ENCODE measurements at regions not wholly inside any gene's neighbourhood (a gene's known extent, or its start where the extent isn't known, plus 50 kb on each side); places are given as distances from the start of the nearest gene placed in this dataset.

DNA sequence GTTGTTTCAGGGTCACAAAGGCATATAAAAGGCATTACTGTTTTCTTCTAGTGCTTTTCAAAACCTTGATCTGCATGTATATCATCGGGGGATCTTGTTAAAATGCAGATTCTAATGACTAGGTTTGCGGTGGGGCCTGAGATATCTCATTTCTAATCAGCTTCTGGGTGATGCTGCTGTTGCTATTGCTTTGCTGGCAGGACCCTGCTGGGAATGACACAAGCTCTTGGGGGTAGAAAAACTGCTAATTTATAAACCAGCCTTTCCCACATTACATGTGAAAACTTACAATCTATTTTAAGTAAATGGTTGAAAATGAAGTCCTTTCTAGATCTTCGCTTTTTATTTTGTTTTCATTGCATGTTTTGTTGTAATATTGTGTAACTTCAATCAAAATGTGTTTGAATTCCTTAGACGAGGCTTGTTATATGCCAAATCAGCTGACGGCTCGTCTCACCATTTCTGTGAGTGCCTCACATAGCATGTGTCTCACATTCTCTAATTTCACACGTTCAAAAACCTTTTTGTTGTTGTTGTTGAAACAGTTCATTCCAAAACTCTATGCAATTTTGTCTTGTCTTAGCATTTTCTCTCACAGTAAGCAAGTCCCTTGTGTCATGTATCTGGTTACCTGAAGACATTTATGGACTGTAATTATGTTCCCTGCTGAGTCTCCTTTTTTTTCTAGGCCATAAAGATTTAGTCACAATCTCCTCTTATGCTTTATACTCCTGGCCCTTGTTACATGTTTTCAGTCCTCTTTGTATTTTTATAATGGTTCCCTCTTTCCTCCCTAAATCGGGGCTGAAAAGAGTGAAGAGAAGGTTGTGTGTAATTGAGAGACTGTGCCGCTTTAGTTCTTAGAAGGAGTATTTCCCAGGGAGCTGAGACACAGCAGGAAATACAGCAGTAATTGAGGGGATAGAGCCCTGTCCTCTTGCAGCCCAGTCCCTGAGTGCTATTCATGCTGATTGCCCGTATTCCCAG lies 521.0 kb upstream of the SEMA6A start:
- TF ChIP-seq, protein P1, sequence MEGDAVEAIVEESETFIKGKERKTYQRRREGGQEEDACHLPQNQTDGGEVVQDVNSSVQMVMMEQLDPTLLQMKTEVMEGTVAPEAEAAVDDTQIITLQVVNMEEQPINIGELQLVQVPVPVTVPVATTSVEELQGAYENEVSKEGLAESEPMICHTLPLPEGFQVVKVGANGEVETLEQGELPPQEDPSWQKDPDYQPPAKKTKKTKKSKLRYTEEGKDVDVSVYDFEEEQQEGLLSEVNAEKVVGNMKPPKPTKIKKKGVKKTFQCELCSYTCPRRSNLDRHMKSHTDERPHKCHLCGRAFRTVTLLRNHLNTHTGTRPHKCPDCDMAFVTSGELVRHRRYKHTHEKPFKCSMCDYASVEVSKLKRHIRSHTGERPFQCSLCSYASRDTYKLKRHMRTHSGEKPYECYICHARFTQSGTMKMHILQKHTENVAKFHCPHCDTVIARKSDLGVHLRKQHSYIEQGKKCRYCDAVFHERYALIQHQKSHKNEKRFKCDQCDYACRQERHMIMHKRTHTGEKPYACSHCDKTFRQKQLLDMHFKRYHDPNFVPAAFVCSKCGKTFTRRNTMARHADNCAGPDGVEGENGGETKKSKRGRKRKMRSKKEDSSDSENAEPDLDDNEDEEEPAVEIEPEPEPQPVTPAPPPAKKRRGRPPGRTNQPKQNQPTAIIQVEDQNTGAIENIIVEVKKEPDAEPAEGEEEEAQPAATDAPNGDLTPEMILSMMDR (IDR thresholded peaks at IDR 0.05) = no peak
- TF ChIP-seq EP300 (IDR thresholded peaks at IDR 0.05) = no peak
- no peak for TF ChIP-seq POLR2AphosphoS5 (IDR thresholded peaks at IDR 0.05)
- TF ChIP-seq POLR2A (IDR thresholded peaks at IDR 0.05) = no peak
